ENCODE measurements at regions not wholly inside any gene's neighbourhood (a gene's known extent, or its start where the extent isn't known, plus 50 kb on each side); places are given as distances from the start of the nearest gene placed in this dataset.

- Mint-ChIP-seq H3K27me3 (ENCODE audit: unreplicated experiment) (no peaks in the 10 kb centered on the region), H3K36me3 (ENCODE audit: unreplicated experiment) (no peaks in the 10 kb centered on the region), H3K27ac (ENCODE audit: unreplicated experiment) (no peak overlapping the region), H3K9me3 (ENCODE audit: unreplicated experiment) (peaks cover 13% of the 10 kb centered on the region), H3K4me1 (ENCODE audit: unreplicated experiment) (no peaks in the 10 kb centered on the region), H3K4me3 (ENCODE audit: unreplicated experiment) (no peak overlapping the region)
- TF ChIP-seq, protein P1, sequence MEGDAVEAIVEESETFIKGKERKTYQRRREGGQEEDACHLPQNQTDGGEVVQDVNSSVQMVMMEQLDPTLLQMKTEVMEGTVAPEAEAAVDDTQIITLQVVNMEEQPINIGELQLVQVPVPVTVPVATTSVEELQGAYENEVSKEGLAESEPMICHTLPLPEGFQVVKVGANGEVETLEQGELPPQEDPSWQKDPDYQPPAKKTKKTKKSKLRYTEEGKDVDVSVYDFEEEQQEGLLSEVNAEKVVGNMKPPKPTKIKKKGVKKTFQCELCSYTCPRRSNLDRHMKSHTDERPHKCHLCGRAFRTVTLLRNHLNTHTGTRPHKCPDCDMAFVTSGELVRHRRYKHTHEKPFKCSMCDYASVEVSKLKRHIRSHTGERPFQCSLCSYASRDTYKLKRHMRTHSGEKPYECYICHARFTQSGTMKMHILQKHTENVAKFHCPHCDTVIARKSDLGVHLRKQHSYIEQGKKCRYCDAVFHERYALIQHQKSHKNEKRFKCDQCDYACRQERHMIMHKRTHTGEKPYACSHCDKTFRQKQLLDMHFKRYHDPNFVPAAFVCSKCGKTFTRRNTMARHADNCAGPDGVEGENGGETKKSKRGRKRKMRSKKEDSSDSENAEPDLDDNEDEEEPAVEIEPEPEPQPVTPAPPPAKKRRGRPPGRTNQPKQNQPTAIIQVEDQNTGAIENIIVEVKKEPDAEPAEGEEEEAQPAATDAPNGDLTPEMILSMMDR (IDR thresholded peaks at IDR 0.05): no peak
- no peak for DNase-seq (ENCODE audit: extremely low spot score, unreplicated experiment)
Measured at GRCh38 chr19:29429021-29429420, 96.8 kb upstream of the VSTM2B start.

DNA sequence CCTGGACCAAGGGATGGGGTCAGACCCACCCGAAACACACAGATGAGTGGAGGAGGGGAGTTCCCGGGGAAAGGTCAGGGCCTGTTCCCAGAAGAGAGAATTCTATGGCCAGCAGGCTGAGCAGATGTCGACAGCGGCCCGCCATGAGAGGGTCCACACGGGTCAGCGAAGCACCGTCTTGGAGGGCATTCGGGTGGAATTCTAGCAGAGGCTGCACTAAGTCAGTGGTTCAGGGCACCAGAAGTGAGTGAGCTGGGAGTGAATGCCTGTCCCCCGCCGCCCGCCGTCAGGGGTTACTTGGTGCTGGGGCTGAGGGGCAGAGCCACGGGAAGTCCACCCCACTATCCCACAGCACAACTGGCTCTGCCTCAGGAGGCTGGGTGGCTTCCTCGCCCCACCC lies 96.2 kb upstream of the VSTM2B start:
- no peak for DNase-seq (ENCODE audit: extremely low spot score, unreplicated experiment)
- no peaks in the 10 kb centered on the region for H3K4me1 Mint-ChIP-seq (ENCODE audit: unreplicated experiment)
- no peak overlapping the region for H3K27ac Mint-ChIP-seq (ENCODE audit: unreplicated experiment)
- no peaks in the 10 kb centered on the region for H3K27me3 Mint-ChIP-seq (ENCODE audit: unreplicated experiment)
- peaks cover 15% of the 10 kb centered on the region for H3K9me3 Mint-ChIP-seq (ENCODE audit: unreplicated experiment)
- H3K36me3 Mint-ChIP-seq (ENCODE audit: unreplicated experiment): no peaks in the 10 kb centered on the region
- no peak overlapping the region for H3K4me3 Mint-ChIP-seq (ENCODE audit: unreplicated experiment)
- TF ChIP-seq, protein P1 (IDR thresholded peaks at IDR 0.05): no peak

DNA sequence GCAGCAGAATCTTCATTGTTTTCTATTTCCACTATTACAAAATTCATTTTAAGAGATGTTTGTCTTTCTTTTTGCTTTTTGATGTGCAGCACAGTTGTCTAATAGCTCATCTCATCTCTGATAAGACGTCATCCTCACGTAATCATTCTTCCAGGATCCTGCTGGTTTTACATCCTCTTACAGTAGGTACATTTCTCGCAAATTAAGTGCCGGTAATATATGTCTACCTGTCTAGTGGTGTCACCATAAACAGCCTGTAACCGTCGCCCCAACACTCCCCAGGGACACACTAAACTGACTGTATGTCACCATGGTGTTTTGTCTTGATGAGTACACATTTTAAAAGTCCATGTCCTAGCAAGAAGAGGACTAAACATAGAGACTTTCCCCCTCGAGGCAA lies 94.5 kb upstream of the VSTM2B start:
- Mint-ChIP-seq H3K9me3 (ENCODE audit: unreplicated experiment) (peaks cover 24% of the 10 kb centered on the region), H3K4me1 (ENCODE audit: unreplicated experiment) (no peaks in the 10 kb centered on the region), H3K4me3 (ENCODE audit: unreplicated experiment) (no peak overlapping the region), H3K27ac (ENCODE audit: unreplicated experiment) (no peak overlapping the region), H3K27me3 (ENCODE audit: unreplicated experiment) (no peaks in the 10 kb centered on the region), H3K36me3 (ENCODE audit: unreplicated experiment) (no peaks in the 10 kb centered on the region)
- TF ChIP-seq, protein P1 (IDR thresholded peaks at IDR 0.05): no peak
- DNase-seq (ENCODE audit: extremely low spot score, unreplicated experiment): no peak

DNA sequence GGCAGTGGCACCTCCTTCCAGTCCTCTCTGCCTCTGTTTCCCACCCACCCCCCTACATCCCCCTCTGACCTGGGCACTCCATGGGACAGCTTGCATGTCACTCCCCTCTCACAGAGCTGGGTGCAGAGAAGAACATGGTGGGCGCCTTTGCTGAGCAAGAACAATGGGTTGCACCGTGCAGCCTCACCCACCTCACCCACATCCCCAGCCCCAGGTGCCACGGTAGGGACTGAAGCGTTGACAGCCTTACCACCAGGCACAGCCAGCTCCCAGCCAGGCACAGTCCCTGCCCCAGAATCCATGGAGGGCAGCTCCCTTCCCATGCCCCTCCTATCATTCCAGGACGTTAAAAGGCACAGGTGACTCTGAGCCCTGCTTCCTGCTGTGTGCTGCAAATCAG lies 93.1 kb upstream of the VSTM2B start:
- Mint-ChIP-seq H3K36me3 (ENCODE audit: unreplicated experiment) (no peaks in the 10 kb centered on the region), H3K4me1 (ENCODE audit: unreplicated experiment) (no peaks in the 10 kb centered on the region), H3K9me3 (ENCODE audit: unreplicated experiment) (peaks cover 36% of the 10 kb centered on the region), H3K27ac (ENCODE audit: unreplicated experiment) (no peak overlapping the region), H3K27me3 (ENCODE audit: unreplicated experiment) (no peaks in the 10 kb centered on the region), H3K4me3 (ENCODE audit: unreplicated experiment) (no peak overlapping the region)
- TF ChIP-seq, protein P1 (IDR thresholded peaks at IDR 0.05): no peak
- DNase-seq (ENCODE audit: extremely low spot score, unreplicated experiment): no peak

- Mint-ChIP-seq H3K36me3 (ENCODE audit: unreplicated experiment) (no peaks in the 10 kb centered on the region), H3K4me3 (ENCODE audit: unreplicated experiment) (no peak overlapping the region), H3K9me3 (ENCODE audit: unreplicated experiment) (peaks cover 35% of the 10 kb centered on the region), H3K27me3 (ENCODE audit: unreplicated experiment) (no peaks in the 10 kb centered on the region), H3K27ac (ENCODE audit: unreplicated experiment) (no peak overlapping the region), H3K4me1 (ENCODE audit: unreplicated experiment) (no peaks in the 10 kb centered on the region)
- TF ChIP-seq, protein P1 (IDR thresholded peaks at IDR 0.05): no peak
- DNase-seq (ENCODE audit: extremely low spot score, unreplicated experiment): no peak
Measured at GRCh38 chr19:29436591-29437103, 89.1 kb upstream of the VSTM2B start.

All from osteocyte (in vitro differentiated cells).